CD14-positive monocyte (primary cell): ENCODE measurements at regions not wholly inside any gene's neighbourhood (a gene's known extent, or its start where the extent isn't known, plus 50 kb on each side); places are given as distances from the start of the nearest gene placed in this dataset.

Experiments used
- DNase-seq, 3 donors: peaks; one replicate each; pipeline ENCODE4 v3.0.0-alpha.2; 2011 to 2022
- H2AFZ ChIP-seq: 2 replicates; pipeline ENCODE4 v1.6.0; 2012; ENCODE audit warnings: mild to moderate bottlenecking, low read depth, low read length, inconsistent platforms; ENCODE audit not compliant: insufficient read depth, poor library complexity, severe bottlenecking
- H3K27ac ChIP-seq, 2 donors: 1 replicate in 1 of 2; 2 replicates in 1 of 2; pipeline ENCODE4 v1.5.1; 2012 to 2013; ENCODE audit warnings: low read length in 2 of 2, control low read depth in 1 of 2, inconsistent platforms in 1 of 2, low read depth in 1 of 2, mild to moderate bottlenecking in 1 of 2
- H3K27me3 ChIP-seq, 2 donors: one replicate each; pipeline versions ENCODE4 v1.6.0 to v1.6.1; 2011 to 2013; ENCODE audit warnings: low read length in 2 of 2; ENCODE audit not compliant: control insufficient read depth in 2 of 2, insufficient read depth in 2 of 2
- H3K36me3 ChIP-seq, 2 donors: replicated peaks in 1 of 2; 1 replicate in 1 of 2; 2 replicates in 1 of 2; pipeline versions ENCODE4 v1.5.1 to v1.6.1; 2012 to 2013; ENCODE audit warnings: low read length in 2 of 2, control low read depth in 1 of 2, inconsistent platforms in 1 of 2, mild to moderate bottlenecking in 1 of 2; ENCODE audit not compliant: insufficient read depth in 2 of 2, control insufficient read depth in 1 of 2
- H3K4me1 ChIP-seq, 2 donors: 1 replicate in 1 of 2; 2 replicates in 1 of 2; pipeline versions ENCODE4 v1.5.1 to v1.6.1; 2012 to 2013; ENCODE audit warnings: low read length in 2 of 2, control low read depth in 1 of 2, inconsistent platforms in 1 of 2, mild to moderate bottlenecking in 1 of 2, moderate library complexity in 1 of 2; ENCODE audit not compliant: insufficient read depth in 2 of 2, control insufficient read depth in 1 of 2
- H3K4me2 ChIP-seq: replicated peaks from 2 replicates; pipeline ENCODE3; 2012; ENCODE audit warnings: low read length, moderate library complexity, mild to moderate bottlenecking; ENCODE audit not compliant: poor library complexity, severe bottlenecking; ENCODE audit errors: extremely low read depth
- H3K4me3 ChIP-seq, 3 experiments: fragments of 200-600 bp in 1 of 3; sonication (generic) in 1 of 3; replicated peaks in 1 of 3; 1 replicate in 2 of 3; 2 replicates in 1 of 3; pipeline ENCODE4 v1.5.1; 2011 to 2013; ENCODE audit warnings: low read length in 3 of 3, mild to moderate bottlenecking in 3 of 3, control low read depth in 2 of 3, low read depth in 2 of 3, inconsistent platforms in 1 of 3, moderate library complexity in 1 of 3
- H3K79me2 ChIP-seq: 2 replicates; pipeline ENCODE4 v1.6.0; 2012; ENCODE audit warnings: mild to moderate bottlenecking, control low read depth, inconsistent platforms, low read length, moderate library complexity; ENCODE audit not compliant: insufficient read depth
- H3K9ac ChIP-seq: 2 replicates; pipeline ENCODE4 v1.6.0; 2017; ENCODE audit warnings: low read length, mild to moderate bottlenecking; ENCODE audit not compliant: insufficient read depth, poor library complexity, severe bottlenecking
- H3K9me3 ChIP-seq, 2 donors: replicated peaks in 1 of 2; 1 replicate in 1 of 2; 2 replicates in 1 of 2; pipeline versions ENCODE4 v1.5.1 to v1.6.1; 2012 to 2013; ENCODE audit warnings: low read length in 2 of 2, control low read depth in 1 of 2; ENCODE audit not compliant: control insufficient read depth in 1 of 2, insufficient read depth in 1 of 2
- H4K20me1 ChIP-seq: 2 replicates; pipeline ENCODE4 v1.6.0; 2012; ENCODE audit warnings: mild to moderate bottlenecking, low read length, control low read depth, moderate library complexity; ENCODE audit not compliant: insufficient read depth
- H3K27ac Mint-ChIP-seq, 7 donors: one replicate each; pipeline ENCODE4 v1.8.0; 2020; ENCODE audit warnings: mild to moderate bottlenecking in 7 of 7, mixed read lengths in 7 of 7, moderate library complexity in 6 of 7, inconsistent platforms in 2 of 7
- H3K27me3 Mint-ChIP-seq, 3 donors: one replicate each; pipeline ENCODE4 v1.8.0; 2021 to 2022; ENCODE audit warnings: low read depth in 3 of 3, mild to moderate bottlenecking in 3 of 3, mixed read lengths in 3 of 3, moderate library complexity in 3 of 3, inconsistent platforms in 1 of 3
- H3K36me3 Mint-ChIP-seq, 2 donors: one replicate each; pipeline ENCODE4 v1.8.0; 2020; ENCODE audit warnings: mixed read lengths in 2 of 2, inconsistent platforms in 1 of 2, mild to moderate bottlenecking in 1 of 2
- H3K4me1 Mint-ChIP-seq: one replicate; pipeline ENCODE4 v1.8.0; 2020; ENCODE audit warnings: mild to moderate bottlenecking, mixed read lengths
- H3K4me3 Mint-ChIP-seq, 2 donors: one replicate each; pipeline ENCODE4 v1.8.0; 2020; ENCODE audit warnings: mild to moderate bottlenecking in 2 of 2, mixed read lengths in 2 of 2, moderate library complexity in 1 of 2
- H3K9me3 Mint-ChIP-seq, 7 donors: one replicate each; pipeline ENCODE4 v1.8.0; 2020 to 2022; ENCODE audit warnings: mixed read lengths in 7 of 7, mild to moderate bottlenecking in 6 of 7, moderate library complexity in 6 of 7, inconsistent platforms in 2 of 7
- WGBS: methylation state at CpG from one replicate; pipeline ENCODE4 v1.1.5; 2013; ENCODE audit warnings: missing lambda C conversion rate; ENCODE audit not compliant: insufficient coverage; 5-methylcytosine and 5-hydroxymethylcytosine counted together
- intact Hi-C, 2 donors: fragments of 100-400 bp; cut with micrococcal nuclease; formaldehyde crosslinking; loops; one replicate each; pipeline versions ENCODE4 v1.15.0 to v1.15.1; 2023
- TF ChIP-seq, protein P1 (sequence below): fragments of 200-600 bp; IDR thresholded peaks from one replicate; pipeline ENCODE4 v1.8.0; 2022; ENCODE audit warnings: antibody characterized with exemption, mild to moderate bottlenecking

DNA sequence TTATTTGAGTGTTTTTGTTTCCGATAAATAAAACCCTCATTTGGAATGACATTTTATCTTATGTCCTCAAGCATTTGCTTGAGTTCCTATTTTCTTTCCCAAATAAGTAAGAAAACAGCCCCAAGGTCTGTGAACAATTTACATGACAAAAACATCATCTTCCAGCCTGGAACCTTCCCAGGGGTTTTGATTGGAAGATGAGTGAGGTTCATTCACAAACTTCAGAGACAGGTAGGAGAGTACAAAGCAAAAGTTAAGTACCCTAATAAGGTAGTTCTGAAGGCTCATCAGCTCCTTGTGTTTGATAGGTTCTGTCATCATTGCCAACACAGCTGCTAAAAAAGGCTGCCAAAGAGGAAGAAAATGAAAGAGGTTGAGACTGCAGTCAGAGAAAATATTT, 772.8 kb downstream of the CDH8 start:
- no peaks in the 10 kb centered on the region for H4K20me1 ChIP-seq
- H3K4me3 ChIP-seq = no peak overlapping the region
- Mint-ChIP-seq H3K9me3 (peaks cover 0 to 2% (median 0%) of the 10 kb centered on the region in 7 donors), H3K4me3 (no peak overlapping the region), H3K27me3 (peaks cover 0 to 2% (median 0%) of the 10 kb centered on the region in 3 donors), H3K4me1 (no peaks in the 10 kb centered on the region), H3K36me3 (no peaks in the 10 kb centered on the region), H3K27ac (no peak overlapping the region)
- TF ChIP-seq, protein P1, sequence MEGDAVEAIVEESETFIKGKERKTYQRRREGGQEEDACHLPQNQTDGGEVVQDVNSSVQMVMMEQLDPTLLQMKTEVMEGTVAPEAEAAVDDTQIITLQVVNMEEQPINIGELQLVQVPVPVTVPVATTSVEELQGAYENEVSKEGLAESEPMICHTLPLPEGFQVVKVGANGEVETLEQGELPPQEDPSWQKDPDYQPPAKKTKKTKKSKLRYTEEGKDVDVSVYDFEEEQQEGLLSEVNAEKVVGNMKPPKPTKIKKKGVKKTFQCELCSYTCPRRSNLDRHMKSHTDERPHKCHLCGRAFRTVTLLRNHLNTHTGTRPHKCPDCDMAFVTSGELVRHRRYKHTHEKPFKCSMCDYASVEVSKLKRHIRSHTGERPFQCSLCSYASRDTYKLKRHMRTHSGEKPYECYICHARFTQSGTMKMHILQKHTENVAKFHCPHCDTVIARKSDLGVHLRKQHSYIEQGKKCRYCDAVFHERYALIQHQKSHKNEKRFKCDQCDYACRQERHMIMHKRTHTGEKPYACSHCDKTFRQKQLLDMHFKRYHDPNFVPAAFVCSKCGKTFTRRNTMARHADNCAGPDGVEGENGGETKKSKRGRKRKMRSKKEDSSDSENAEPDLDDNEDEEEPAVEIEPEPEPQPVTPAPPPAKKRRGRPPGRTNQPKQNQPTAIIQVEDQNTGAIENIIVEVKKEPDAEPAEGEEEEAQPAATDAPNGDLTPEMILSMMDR = no peak
- no peak overlapping the region for H2AFZ ChIP-seq
- no peaks in the 10 kb centered on the region for H3K27me3 ChIP-seq
- H3K27ac ChIP-seq = no peak overlapping the region
- no peaks in the 10 kb centered on the region for H3K79me2 ChIP-seq
- H3K4me1 ChIP-seq = no peaks in the 10 kb centered on the region
- no peak overlapping the region for H3K9ac ChIP-seq
- H3K36me3 ChIP-seq = no peaks in the 10 kb centered on the region
- no CpG with 5 or more reads among the region's 1 CpG for WGBS
- no peak overlapping the region for H3K4me2 ChIP-seq
- H3K9me3 ChIP-seq = no peaks in the 10 kb centered on the region
- no peak for DNase-seq
- intact Hi-C loops = no loop called here

DNA sequence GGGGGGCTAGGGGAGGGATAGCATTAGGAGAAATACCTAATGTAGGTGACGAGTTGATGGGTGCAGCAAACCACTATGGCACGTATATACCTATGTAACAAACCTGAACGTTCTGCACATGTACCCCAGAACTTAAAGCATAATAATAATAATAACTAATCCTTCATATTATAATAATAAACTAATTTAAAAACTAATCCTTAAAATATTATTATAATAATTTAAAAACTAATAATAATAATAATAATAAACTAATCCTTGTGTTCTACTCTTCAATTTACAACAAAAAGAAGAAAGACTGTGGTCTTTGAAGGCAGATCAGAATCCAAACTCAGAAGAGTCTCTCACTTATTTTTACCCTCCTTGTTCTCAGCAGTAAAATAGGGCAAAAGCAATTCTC, 774.9 kb downstream of the CDH8 start:
- no peaks in the 10 kb centered on the region for H3K9me3 ChIP-seq
- H3K36me3 ChIP-seq = no peaks in the 10 kb centered on the region
- Mint-ChIP-seq H3K4me3 (no peak overlapping the region), H3K4me1 (no peaks in the 10 kb centered on the region), H3K27me3 (peaks cover 0 to 2% (median 0%) of the 10 kb centered on the region in 3 donors), H3K36me3 (no peaks in the 10 kb centered on the region), H3K9me3 (peaks cover 0 to 3% (median 0%) of the 10 kb centered on the region in 7 donors), H3K27ac (no peak overlapping the region)
- H3K27me3 ChIP-seq = no peaks in the 10 kb centered on the region
- H3K4me3 ChIP-seq = no peak overlapping the region
- H3K4me1 ChIP-seq = no peaks in the 10 kb centered on the region
- no peak overlapping the region for H3K4me2 ChIP-seq
- H4K20me1 ChIP-seq = no peaks in the 10 kb centered on the region
- no CpG with 5 or more reads among the region's 3 CpGs for WGBS
- intact Hi-C loops = no loop called here
- H3K27ac ChIP-seq = no peak overlapping the region
- TF ChIP-seq, protein P1 = no peak
- H3K9ac ChIP-seq = no peak overlapping the region
- no peaks in the 10 kb centered on the region for H3K79me2 ChIP-seq
- no peak for DNase-seq
- no peak overlapping the region for H2AFZ ChIP-seq
